ENCODE measurements at regions not wholly inside any gene's neighbourhood (a gene's known extent, or its start where the extent isn't known, plus 50 kb on each side); places are given as distances from the start of the nearest gene placed in this dataset.

DNA sequence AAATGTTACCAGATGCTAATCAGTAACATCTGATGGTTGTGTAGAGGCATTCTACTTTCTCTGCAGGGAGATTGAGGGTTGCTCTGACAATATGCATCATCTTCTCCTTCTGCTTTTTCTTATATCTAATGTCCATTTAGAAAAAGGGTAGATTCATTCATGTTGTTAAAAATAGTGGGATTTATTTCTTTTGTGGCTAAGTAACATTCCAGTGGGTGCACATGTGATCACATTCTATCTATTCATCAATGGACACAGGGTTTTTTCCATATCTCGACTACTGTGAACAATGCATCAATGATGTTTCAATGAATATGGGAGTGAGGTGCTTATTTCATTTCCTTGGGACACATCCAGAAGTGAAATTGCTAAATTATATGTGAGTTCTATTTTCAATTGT is 103.9 kb downstream of the CRPPA start (continued):
- no peak for TF ChIP-seq NANOG (IDR thresholded peaks at IDR 0.05; ENCODE audit: borderline replicate concordance)
- no peak for TF ChIP-seq ZNF114 (CRISPR knock-in tag; IDR thresholded peaks at IDR 0.05)

DNA sequence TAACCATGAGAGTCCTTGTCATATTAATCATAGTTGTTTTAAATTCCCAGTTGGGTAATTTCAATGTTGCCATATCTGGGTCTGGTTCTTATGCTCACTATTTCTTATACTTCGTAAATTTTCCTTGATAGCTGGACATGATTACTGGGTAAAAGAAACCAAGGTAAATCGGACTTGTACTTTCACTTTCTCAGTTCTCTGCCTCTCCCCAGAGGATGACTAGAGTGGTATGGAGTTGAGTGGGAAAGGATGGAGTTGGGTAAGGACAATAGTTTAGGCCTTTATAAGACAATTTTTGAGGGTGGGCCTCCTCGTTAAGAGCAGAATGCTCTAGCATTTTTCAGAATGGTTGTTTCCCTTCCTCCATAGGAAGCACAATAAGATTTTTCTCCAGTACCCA is 106.1 kb downstream of the CRPPA start:
- Mint-ChIP-seq H3K36me3 (ENCODE audit: low read depth) (no peaks in the 10 kb centered on the region), H3K27ac (no peak overlapping the region), H3K27me3 (ENCODE audit: insufficient read depth, low read depth, poor library complexity) (no peaks in the 10 kb centered on the region), H3K4me1 (no peaks in the 10 kb centered on the region), H3K9me3 (no peaks in the 10 kb centered on the region), H3K4me3 (no peak overlapping the region)
- no peak overlapping the region for H3K4me3 ChIP-seq
- DNase-seq (ENCODE audit: low spot score) (no peak), ATAC-seq (no peak)
- H3K9me2 ChIP-seq (ENCODE audit: insufficient read depth), result 0 out of 2 replicates have a peak, but pooled peaks cover 2% of the 10 kb centered on the region
- H3F3A ChIP-seq (replicated peaks; ENCODE audit: low read depth), result no peaks in the 10 kb centered on the region
- H3K27ac ChIP-seq (ENCODE audit: low read depth), result no peak overlapping the region
- TF ChIP-seq, protein P1, sequence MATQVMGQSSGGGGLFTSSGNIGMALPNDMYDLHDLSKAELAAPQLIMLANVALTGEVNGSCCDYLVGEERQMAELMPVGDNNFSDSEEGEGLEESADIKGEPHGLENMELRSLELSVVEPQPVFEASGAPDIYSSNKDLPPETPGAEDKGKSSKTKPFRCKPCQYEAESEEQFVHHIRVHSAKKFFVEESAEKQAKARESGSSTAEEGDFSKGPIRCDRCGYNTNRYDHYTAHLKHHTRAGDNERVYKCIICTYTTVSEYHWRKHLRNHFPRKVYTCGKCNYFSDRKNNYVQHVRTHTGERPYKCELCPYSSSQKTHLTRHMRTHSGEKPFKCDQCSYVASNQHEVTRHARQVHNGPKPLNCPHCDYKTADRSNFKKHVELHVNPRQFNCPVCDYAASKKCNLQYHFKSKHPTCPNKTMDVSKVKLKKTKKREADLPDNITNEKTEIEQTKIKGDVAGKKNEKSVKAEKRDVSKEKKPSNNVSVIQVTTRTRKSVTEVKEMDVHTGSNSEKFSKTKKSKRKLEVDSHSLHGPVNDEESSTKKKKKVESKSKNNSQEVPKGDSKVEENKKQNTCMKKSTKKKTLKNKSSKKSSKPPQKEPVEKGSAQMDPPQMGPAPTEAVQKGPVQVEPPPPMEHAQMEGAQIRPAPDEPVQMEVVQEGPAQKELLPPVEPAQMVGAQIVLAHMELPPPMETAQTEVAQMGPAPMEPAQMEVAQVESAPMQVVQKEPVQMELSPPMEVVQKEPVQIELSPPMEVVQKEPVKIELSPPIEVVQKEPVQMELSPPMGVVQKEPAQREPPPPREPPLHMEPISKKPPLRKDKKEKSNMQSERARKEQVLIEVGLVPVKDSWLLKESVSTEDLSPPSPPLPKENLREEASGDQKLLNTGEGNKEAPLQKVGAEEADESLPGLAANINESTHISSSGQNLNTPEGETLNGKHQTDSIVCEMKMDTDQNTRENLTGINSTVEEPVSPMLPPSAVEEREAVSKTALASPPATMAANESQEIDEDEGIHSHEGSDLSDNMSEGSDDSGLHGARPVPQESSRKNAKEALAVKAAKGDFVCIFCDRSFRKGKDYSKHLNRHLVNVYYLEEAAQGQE (IDR thresholded peaks at IDR 0.05; ENCODE audit: unreplicated experiment), result no peak
- TF ChIP-seq, protein P2, sequence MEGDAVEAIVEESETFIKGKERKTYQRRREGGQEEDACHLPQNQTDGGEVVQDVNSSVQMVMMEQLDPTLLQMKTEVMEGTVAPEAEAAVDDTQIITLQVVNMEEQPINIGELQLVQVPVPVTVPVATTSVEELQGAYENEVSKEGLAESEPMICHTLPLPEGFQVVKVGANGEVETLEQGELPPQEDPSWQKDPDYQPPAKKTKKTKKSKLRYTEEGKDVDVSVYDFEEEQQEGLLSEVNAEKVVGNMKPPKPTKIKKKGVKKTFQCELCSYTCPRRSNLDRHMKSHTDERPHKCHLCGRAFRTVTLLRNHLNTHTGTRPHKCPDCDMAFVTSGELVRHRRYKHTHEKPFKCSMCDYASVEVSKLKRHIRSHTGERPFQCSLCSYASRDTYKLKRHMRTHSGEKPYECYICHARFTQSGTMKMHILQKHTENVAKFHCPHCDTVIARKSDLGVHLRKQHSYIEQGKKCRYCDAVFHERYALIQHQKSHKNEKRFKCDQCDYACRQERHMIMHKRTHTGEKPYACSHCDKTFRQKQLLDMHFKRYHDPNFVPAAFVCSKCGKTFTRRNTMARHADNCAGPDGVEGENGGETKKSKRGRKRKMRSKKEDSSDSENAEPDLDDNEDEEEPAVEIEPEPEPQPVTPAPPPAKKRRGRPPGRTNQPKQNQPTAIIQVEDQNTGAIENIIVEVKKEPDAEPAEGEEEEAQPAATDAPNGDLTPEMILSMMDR (conservative IDR thresholded peaks at IDR 0.05; ENCODE audit: low read depth in 2 of 2), result no peak
- TF ChIP-seq, protein P3, sequence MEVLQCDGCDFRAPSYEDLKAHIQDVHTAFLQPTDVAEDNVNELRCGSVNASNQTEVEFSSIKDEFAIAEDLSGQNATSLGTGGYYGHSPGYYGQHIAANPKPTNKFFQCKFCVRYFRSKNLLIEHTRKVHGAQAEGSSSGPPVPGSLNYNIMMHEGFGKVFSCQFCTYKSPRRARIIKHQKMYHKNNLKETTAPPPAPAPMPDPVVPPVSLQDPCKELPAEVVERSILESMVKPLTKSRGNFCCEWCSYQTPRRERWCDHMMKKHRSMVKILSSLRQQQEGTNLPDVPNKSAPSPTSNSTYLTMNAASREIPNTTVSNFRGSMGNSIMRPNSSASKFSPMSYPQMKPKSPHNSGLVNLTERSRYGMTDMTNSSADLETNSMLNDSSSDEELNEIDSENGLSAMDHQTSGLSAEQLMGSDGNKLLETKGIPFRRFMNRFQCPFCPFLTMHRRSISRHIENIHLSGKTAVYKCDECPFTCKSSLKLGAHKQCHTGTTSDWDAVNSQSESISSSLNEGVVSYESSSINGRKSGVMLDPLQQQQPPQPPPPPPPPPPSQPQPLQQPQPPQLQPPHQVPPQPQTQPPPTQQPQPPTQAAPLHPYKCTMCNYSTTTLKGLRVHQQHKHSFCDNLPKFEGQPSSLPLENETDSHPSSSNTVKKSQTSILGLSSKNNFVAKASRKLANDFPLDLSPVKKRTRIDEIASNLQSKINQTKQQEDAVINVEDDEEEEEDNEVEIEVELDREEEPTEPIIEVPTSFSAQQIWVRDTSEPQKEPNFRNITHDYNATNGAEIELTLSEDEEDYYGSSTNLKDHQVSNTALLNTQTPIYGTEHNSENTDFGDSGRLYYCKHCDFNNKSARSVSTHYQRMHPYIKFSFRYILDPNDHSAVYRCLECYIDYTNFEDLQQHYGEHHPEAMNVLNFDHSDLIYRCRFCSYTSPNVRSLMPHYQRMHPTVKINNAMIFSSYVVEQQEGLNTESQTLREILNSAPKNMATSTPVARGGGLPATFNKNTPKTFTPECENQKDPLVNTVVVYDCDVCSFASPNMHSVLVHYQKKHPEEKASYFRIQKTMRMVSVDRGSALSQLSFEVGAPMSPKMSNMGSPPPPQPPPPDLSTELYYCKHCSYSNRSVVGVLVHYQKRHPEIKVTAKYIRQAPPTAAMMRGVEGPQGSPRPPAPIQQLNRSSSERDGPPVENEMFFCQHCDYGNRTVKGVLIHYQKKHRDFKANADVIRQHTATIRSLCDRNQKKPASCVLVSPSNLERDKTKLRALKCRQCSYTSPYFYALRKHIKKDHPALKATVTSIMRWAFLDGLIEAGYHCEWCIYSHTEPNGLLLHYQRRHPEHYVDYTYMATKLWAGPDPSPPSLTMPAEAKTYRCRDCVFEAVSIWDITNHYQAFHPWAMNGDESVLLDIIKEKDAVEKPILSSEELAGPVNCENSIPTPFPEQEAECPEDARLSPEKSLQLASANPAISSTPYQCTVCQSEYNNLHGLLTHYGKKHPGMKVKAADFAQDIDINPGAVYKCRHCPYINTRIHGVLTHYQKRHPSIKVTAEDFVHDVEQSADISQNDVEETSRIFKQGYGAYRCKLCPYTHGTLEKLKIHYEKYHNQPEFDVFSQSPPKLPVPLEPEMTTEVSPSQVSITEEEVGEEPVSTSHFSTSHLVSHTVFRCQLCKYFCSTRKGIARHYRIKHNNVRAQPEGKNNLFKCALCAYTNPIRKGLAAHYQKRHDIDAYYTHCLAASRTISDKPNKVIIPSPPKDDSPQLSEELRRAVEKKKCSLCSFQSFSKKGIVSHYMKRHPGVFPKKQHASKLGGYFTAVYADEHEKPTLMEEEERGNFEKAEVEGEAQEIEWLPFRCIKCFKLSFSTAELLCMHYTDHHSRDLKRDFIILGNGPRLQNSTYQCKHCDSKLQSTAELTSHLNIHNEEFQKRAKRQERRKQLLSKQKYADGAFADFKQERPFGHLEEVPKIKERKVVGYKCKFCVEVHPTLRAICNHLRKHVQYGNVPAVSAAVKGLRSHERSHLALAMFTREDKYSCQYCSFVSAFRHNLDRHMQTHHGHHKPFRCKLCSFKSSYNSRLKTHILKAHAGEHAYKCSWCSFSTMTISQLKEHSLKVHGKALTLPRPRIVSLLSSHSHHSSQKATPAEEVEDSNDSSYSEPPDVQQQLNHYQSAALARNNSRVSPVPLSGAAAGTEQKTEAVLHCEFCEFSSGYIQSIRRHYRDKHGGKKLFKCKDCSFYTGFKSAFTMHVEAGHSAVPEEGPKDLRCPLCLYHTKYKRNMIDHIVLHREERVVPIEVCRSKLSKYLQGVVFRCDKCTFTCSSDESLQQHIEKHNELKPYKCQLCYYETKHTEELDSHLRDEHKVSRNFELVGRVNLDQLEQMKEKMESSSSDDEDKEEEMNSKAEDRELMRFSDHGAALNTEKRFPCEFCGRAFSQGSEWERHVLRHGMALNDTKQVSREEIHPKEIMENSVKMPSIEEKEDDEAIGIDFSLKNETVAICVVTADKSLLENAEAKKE (CRISPR knock-in tag; IDR thresholded peaks at IDR 0.05), result no peak
- no peak for TF ChIP-seq STAT1 (IDR thresholded peaks at IDR 0.05; ENCODE audit: unreplicated experiment)
- TF ChIP-seq NANOG (IDR thresholded peaks at IDR 0.05; ENCODE audit: borderline replicate concordance), result no peak
- no peak for TF ChIP-seq ZNF114 (CRISPR knock-in tag; IDR thresholded peaks at IDR 0.05)
- TF ChIP-seq EZH2phosphoT487 (IDR thresholded peaks at IDR 0.05; ENCODE audit: unreplicated experiment), result no peak
- no peak for TF ChIP-seq JUNB (IDR thresholded peaks at IDR 0.05; ENCODE audit: unreplicated experiment)
- no peak for TF ChIP-seq CREB1 (CRISPR knock-in tag; IDR thresholded peaks at IDR 0.05; ENCODE audit: low read depth)
- no peak for TF ChIP-seq ZNF331 (CRISPR knock-in tag; IDR thresholded peaks at IDR 0.05; ENCODE audit: low read depth)
- no peak for TF ChIP-seq EZH2 (IDR thresholded peaks at IDR 0.05; ENCODE audit: low read depth, unreplicated experiment)
- TF ChIP-seq, protein P4, sequence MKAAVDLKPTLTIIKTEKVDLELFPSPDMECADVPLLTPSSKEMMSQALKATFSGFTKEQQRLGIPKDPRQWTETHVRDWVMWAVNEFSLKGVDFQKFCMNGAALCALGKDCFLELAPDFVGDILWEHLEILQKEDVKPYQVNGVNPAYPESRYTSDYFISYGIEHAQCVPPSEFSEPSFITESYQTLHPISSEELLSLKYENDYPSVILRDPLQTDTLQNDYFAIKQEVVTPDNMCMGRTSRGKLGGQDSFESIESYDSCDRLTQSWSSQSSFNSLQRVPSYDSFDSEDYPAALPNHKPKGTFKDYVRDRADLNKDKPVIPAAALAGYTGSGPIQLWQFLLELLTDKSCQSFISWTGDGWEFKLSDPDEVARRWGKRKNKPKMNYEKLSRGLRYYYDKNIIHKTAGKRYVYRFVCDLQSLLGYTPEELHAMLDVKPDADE (IDR thresholded peaks at IDR 0.05), result no peak
- no peak for TF ChIP-seq POLR2AphosphoS5 (IDR thresholded peaks at IDR 0.05; ENCODE audit: low read depth)
- H3K4me1 ChIP-seq (ENCODE audit: insufficient read depth), result no peaks in the 10 kb centered on the region
- H3K4me2 ChIP-seq, result no peak overlapping the region
- no peaks in the 10 kb centered on the region for H3K36me3 ChIP-seq (ENCODE audit: insufficient read depth)
- H3K27me3 ChIP-seq (ENCODE audit: insufficient read depth), result no peaks in the 10 kb centered on the region
- H2AFZ ChIP-seq, result no peak overlapping the region
- H4K20me1 ChIP-seq (replicated peaks; ENCODE audit: insufficient read depth), result no peaks in the 10 kb centered on the region
- no peaks in the 10 kb centered on the region for H3K79me2 ChIP-seq (replicated peaks; ENCODE audit: insufficient read depth)

Data from GM23338 (cell line).